GM10248 (cell line): ENCODE measurements at regions not wholly inside any gene's neighbourhood (a gene's known extent, or its start where the extent isn't known, plus 50 kb on each side); places are given as distances from the start of the nearest gene placed in this dataset.

Experiments used
- CTCF ChIA-PET: fragments of 300-600 bp; sonication (Branson Sonifier 250); formaldehyde crosslinking; extraction: SDS; loops from one replicate; lab custom pipeline; 2021; ENCODE audit warnings: antibody characterized with exemption; lab: Yijun Ruan, JAX
- POLR2A ChIA-PET: fragments of 350-650 bp; sonication (Branson Sonifier 250); formaldehyde crosslinking; extraction: SDS; loops from one replicate; lab custom pipeline; 2020; ENCODE audit warnings: antibody characterized with exemption; lab: Yijun Ruan, JAX
- DNase-seq: peaks from one replicate; pipeline ENCODE4 v3.0.0; 2012; ENCODE audit errors: extremely low spot score
- CTCF ChIP-seq: IDR thresholded peaks from 2 replicates; pipeline ENCODE4 v1.5.1; 2012; ENCODE audit warnings: mild to moderate bottlenecking, low read depth; ENCODE audit errors: extremely low read depth, missing control alignments, control extremely low read depth

- ChIA-PET CTCF (interaction anchor here (1.3 to 1.5 kb wide), 3 partner anchors 8 to 85 kb away, joined by 3 to 4 read pairs (median 4); no protein-coding TSS in a partner anchor), POLR2A (no interaction called here)
- no peak for TF ChIP-seq CTCF
- DNase-seq: no peak
Measured at GRCh38 chr3:197368330-197368729, 69.9 kb upstream of the DLG1 start.

- ChIA-PET POLR2A (no interaction called here), CTCF (interaction anchor here (1.3 to 1.6 kb wide), 3 partner anchors 9 to 41 kb away, joined by 3 to 4 read pairs (median 3); no protein-coding TSS in a partner anchor)
- TF ChIP-seq CTCF: no peak
- DNase-seq: no peak
Measured at GRCh38 chr3:197367081-197367780, 68.8 kb upstream of the DLG1 start.

GRCh38 chr3:197366301-197367044, 68.1 kb upstream of the DLG1 start:
- ChIA-PET POLR2A (no interaction called here), CTCF (interaction anchor here (1.1 to 1.6 kb wide), 2 partner anchors 9 to 42 kb away, joined by 3 read pairs; no protein-coding TSS in a partner anchor)
- DNase-seq: no peak
- no peak for TF ChIP-seq CTCF

- POLR2A ChIA-PET: no interaction called here
- CTCF ChIA-PET: interaction anchor here (0.7 to 2.3 kb wide), 4 partner anchors 9 to 43 kb away, joined by 3 to 6 read pairs (median 3); no protein-coding TSS in a partner anchor
- DNase-seq: no peak
- TF ChIP-seq CTCF: no peak
Measured at GRCh38 chr3:197365586-197365985, 67.2 kb upstream of the DLG1 start.

- TF ChIP-seq CTCF: no peak
- POLR2A ChIA-PET: no interaction called here
- CTCF ChIA-PET: interaction anchor here (0.8 to 2.3 kb wide), 5 partner anchors 9 to 104 kb away, joined by 3 to 6 read pairs (median 3); no protein-coding TSS in a partner anchor
- no peak for DNase-seq
Measured at GRCh38 chr3:197364410-197365071, 66.1 kb upstream of the DLG1 start.

- no peak for DNase-seq
- POLR2A ChIA-PET: interaction anchor here (0.8 kb wide), 1 partner anchor 116 kb away, joined by 3 read pairs; no protein-coding TSS in a partner anchor
- TF ChIP-seq CTCF: no peak
- CTCF ChIA-PET: interaction anchor here (0.8 to 2.3 kb wide), 5 partner anchors 8 to 37 kb away, joined by 3 to 6 read pairs (median 3); no protein-coding TSS in a partner anchor
Measured at GRCh38 chr3:197363553-197364409, 65.4 kb upstream of the DLG1 start.
